ENCODE measurements at regions not wholly inside any gene's neighbourhood (a gene's known extent, or its start where the extent isn't known, plus 50 kb on each side); places are given as distances from the start of the nearest gene placed in this dataset.

GRCh38 chr5:144832416-144832815 lies 661.7 kb downstream of the KCTD16 start:
- H2BK120ac ChIP-seq (ENCODE audit: insufficient read depth, low read length, poor library complexity): no peak overlapping the region
- no peak overlapping the region for H2AK5ac ChIP-seq (ENCODE audit: low read length)
- DNase-seq: no peak
- no peak overlapping the region for H4K12ac ChIP-seq (ENCODE audit: low read depth, low read length)
- H3K4me3 ChIP-seq (ENCODE audit: low read depth, low read length): no peak overlapping the region
- H2BK12ac ChIP-seq (ENCODE audit: low read length): no peak overlapping the region
- no peak overlapping the region for H2BK5ac ChIP-seq (ENCODE audit: low read depth, low read length, poor library complexity)
- H3K4me2 ChIP-seq (ENCODE audit: low read length): no peak overlapping the region
- no peak overlapping the region for H3K14ac ChIP-seq (ENCODE audit: low read length)
- no peaks in the 10 kb centered on the region for H3K4me1 ChIP-seq (ENCODE audit: control insufficient read depth in 1 of 2, insufficient read depth in 2 of 2, low read length in 2 of 2)
- H4K8ac ChIP-seq (ENCODE audit: low read depth, low read length): no peak overlapping the region
- H3K79me2 ChIP-seq (ENCODE audit: control insufficient read depth, insufficient read depth, low read length, poor library complexity): no peaks in the 10 kb centered on the region
- no peak overlapping the region for H3K18ac ChIP-seq (ENCODE audit: low read length)
- no peak overlapping the region for H4K91ac ChIP-seq (ENCODE audit: low read depth, low read length)
- H2AFZ ChIP-seq (ENCODE audit: insufficient read depth, low read length, poor library complexity): no peak overlapping the region
- H3K27me3 ChIP-seq (ENCODE audit: insufficient read depth, low read length): no peaks in the 10 kb centered on the region
- H3K79me1 ChIP-seq (ENCODE audit: low read length): no peaks in the 10 kb centered on the region
- H3K23ac ChIP-seq (ENCODE audit: low read length): no peak overlapping the region
- no peak overlapping the region for H3K4ac ChIP-seq (ENCODE audit: low read depth, low read length)
- H3K9ac ChIP-seq (ENCODE audit: low read length): no peak overlapping the region
- no peaks in the 10 kb centered on the region for H3K36me3 ChIP-seq (ENCODE audit: control insufficient read depth in 1 of 2, insufficient read depth in 2 of 2, low read length in 2 of 2)
- H3K9me3 ChIP-seq (ENCODE audit: insufficient read depth, low read depth, low read length): no peaks in the 10 kb centered on the region
- no peak overlapping the region for H3K27ac ChIP-seq (ENCODE audit: low read depth, low read length)

GRCh38 chr5:144831650-144832049 lies 661.0 kb downstream of the KCTD16 start:
- H3K4me3 ChIP-seq (ENCODE audit: low read depth, low read length): no peak overlapping the region
- no peak overlapping the region for H3K18ac ChIP-seq (ENCODE audit: low read length)
- H3K4ac ChIP-seq (ENCODE audit: low read depth, low read length): no peak overlapping the region
- no peak for DNase-seq
- WGBS (ENCODE audit: extremely low coverage, insufficient coverage, insufficient read length): no CpG with 5 or more reads among the region's 1 CpG
- no peak overlapping the region for H3K9ac ChIP-seq (ENCODE audit: low read length)
- H3K14ac ChIP-seq (ENCODE audit: low read length): no peak overlapping the region
- no peaks in the 10 kb centered on the region for H3K4me1 ChIP-seq (ENCODE audit: control insufficient read depth in 1 of 2, insufficient read depth in 2 of 2, low read length in 2 of 2)
- no peak overlapping the region for H2AK5ac ChIP-seq (ENCODE audit: low read length)
- no peak overlapping the region for H4K8ac ChIP-seq (ENCODE audit: low read depth, low read length)
- no peak overlapping the region for H4K12ac ChIP-seq (ENCODE audit: low read depth, low read length)
- H2AFZ ChIP-seq (ENCODE audit: insufficient read depth, low read length, poor library complexity): no peak overlapping the region
- H3K27me3 ChIP-seq (ENCODE audit: insufficient read depth, low read length): no peaks in the 10 kb centered on the region
- no peak overlapping the region for H2BK5ac ChIP-seq (ENCODE audit: low read depth, low read length, poor library complexity)
- no peaks in the 10 kb centered on the region for H3K36me3 ChIP-seq (ENCODE audit: control insufficient read depth in 1 of 2, insufficient read depth in 2 of 2, low read length in 2 of 2)
- H2BK12ac ChIP-seq (ENCODE audit: low read length): no peak overlapping the region
- no peaks in the 10 kb centered on the region for H3K79me2 ChIP-seq (ENCODE audit: control insufficient read depth, insufficient read depth, low read length, poor library complexity)
- no peak overlapping the region for H3K23ac ChIP-seq (ENCODE audit: low read length)
- H4K91ac ChIP-seq (ENCODE audit: low read depth, low read length): no peak overlapping the region
- H3K4me2 ChIP-seq (ENCODE audit: low read length): no peak overlapping the region
- H2BK120ac ChIP-seq (ENCODE audit: insufficient read depth, low read length, poor library complexity): no peak overlapping the region
- H3K27ac ChIP-seq (ENCODE audit: low read depth, low read length): no peak overlapping the region
- no peaks in the 10 kb centered on the region for H3K9me3 ChIP-seq (ENCODE audit: insufficient read depth, low read depth, low read length)
- no peaks in the 10 kb centered on the region for H3K79me1 ChIP-seq (ENCODE audit: low read length)

DNA sequence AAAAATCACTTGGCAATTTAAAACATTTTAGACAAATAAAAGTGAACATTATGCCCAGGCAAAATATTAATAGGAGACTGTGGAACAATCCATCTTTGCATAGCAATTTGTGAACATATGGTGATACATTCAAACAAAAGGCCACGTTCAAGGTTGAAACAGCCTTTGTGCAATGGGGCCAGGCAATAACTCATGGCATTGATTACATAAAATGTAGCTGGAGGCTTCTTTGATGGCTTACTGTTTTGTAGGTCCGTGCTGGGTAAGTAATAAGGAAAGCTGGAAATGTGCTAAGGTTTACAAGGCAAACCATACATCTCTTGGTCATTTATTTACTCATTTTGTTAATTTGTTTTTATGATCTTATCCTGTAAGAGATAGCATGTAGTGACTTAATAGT lies 651.8 kb downstream of the KCTD16 start:
- Histone ChIP-seq H3K14ac (ENCODE audit: low read length) (no peak overlapping the region), H2AK5ac (ENCODE audit: low read length) (no peak overlapping the region), H4K91ac (ENCODE audit: low read depth, low read length) (no peak overlapping the region), H2BK12ac (ENCODE audit: low read length) (no peak overlapping the region), H2BK120ac (ENCODE audit: insufficient read depth, low read length, poor library complexity) (no peak overlapping the region), H3K9ac (ENCODE audit: low read length) (no peak overlapping the region), H3K18ac (ENCODE audit: low read length) (no peak overlapping the region), H3K36me3 (ENCODE audit: control insufficient read depth in 1 of 2, insufficient read depth in 2 of 2, low read length in 2 of 2) (no peaks in the 10 kb centered on the region), H4K8ac (ENCODE audit: low read depth, low read length) (no peak overlapping the region), H3K4me3 (ENCODE audit: low read depth, low read length) (no peak overlapping the region), H3K4me2 (ENCODE audit: low read length) (no peak overlapping the region), H3K79me1 (ENCODE audit: low read length) (no peaks in the 10 kb centered on the region), H3K27ac (ENCODE audit: low read depth, low read length) (no peak overlapping the region), H3K4me1 (ENCODE audit: control insufficient read depth in 1 of 2, insufficient read depth in 2 of 2, low read length in 2 of 2) (no peaks in the 10 kb centered on the region), H3K79me2 (ENCODE audit: control insufficient read depth, insufficient read depth, low read length, poor library complexity) (no peaks in the 10 kb centered on the region), H3K4ac (ENCODE audit: low read depth, low read length) (no peak overlapping the region), H3K27me3 (ENCODE audit: insufficient read depth, low read length) (no peaks in the 10 kb centered on the region), H3K9me3 (ENCODE audit: insufficient read depth, low read depth, low read length) (no peaks in the 10 kb centered on the region), H3K23ac (ENCODE audit: low read length) (no peak overlapping the region), H2BK5ac (ENCODE audit: low read depth, low read length, poor library complexity) (no peak overlapping the region), H4K12ac (ENCODE audit: low read depth, low read length) (no peak overlapping the region), H2AFZ (ENCODE audit: insufficient read depth, low read length, poor library complexity) (no peak overlapping the region)
- no peak for DNase-seq
- no CpG with 5 or more reads among the region's 2 CpGs for WGBS (ENCODE audit: extremely low coverage, insufficient coverage, insufficient read length)

- Histone ChIP-seq H3K79me2 (ENCODE audit: control insufficient read depth, insufficient read depth, low read length, poor library complexity) (no peaks in the 10 kb centered on the region), H2BK120ac (ENCODE audit: insufficient read depth, low read length, poor library complexity) (no peak overlapping the region), H3K9me3 (ENCODE audit: insufficient read depth, low read depth, low read length) (no peaks in the 10 kb centered on the region), H3K79me1 (ENCODE audit: low read length) (no peaks in the 10 kb centered on the region), H3K4me3 (ENCODE audit: low read depth, low read length) (no peak overlapping the region), H3K27me3 (ENCODE audit: insufficient read depth, low read length) (no peaks in the 10 kb centered on the region), H2BK5ac (ENCODE audit: low read depth, low read length, poor library complexity) (no peak overlapping the region), H3K18ac (ENCODE audit: low read length) (no peak overlapping the region), H2BK12ac (ENCODE audit: low read length) (no peak overlapping the region), H4K8ac (ENCODE audit: low read depth, low read length) (no peak overlapping the region), H3K36me3 (ENCODE audit: control insufficient read depth in 1 of 2, insufficient read depth in 2 of 2, low read length in 2 of 2) (no peaks in the 10 kb centered on the region), H2AFZ (ENCODE audit: insufficient read depth, low read length, poor library complexity) (no peak overlapping the region), H4K12ac (ENCODE audit: low read depth, low read length) (no peak overlapping the region), H3K4ac (ENCODE audit: low read depth, low read length) (no peak overlapping the region), H3K4me2 (ENCODE audit: low read length) (no peak overlapping the region), H3K23ac (ENCODE audit: low read length) (no peak overlapping the region), H4K91ac (ENCODE audit: low read depth, low read length) (no peak overlapping the region), H3K27ac (ENCODE audit: low read depth, low read length) (no peak overlapping the region), H3K4me1 (ENCODE audit: control insufficient read depth in 1 of 2, insufficient read depth in 2 of 2, low read length in 2 of 2) (no peaks in the 10 kb centered on the region), H2AK5ac (ENCODE audit: low read length) (no peak overlapping the region), H3K14ac (ENCODE audit: low read length) (no peak overlapping the region), H3K9ac (ENCODE audit: low read length) (no peak overlapping the region)
- no peak for DNase-seq
Observed at GRCh38 chr5:144820278-144820677, 649.6 kb downstream of the KCTD16 start.

DNA sequence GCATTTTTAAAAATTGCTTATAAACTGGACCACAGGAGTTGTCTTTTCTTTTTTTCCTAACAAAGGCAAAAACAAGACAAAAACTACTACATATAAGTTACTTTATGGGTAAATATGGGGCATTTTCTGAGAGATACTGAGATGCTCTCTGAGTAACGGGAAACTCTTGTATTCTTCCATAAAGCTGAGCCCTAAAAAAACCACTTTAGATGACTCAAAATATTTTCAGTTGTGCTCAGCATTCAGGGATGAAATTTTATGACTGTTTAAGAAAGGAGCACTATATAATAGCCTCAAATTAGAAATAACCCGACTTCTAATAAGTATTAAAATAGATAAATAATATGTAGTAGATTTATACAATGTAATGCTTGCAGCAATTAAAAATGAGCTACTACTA lies 644.5 kb downstream of the KCTD16 start:
- WGBS (ENCODE audit: extremely low coverage, insufficient coverage, insufficient read length): no CpG with 5 or more reads among the region's 2 CpGs
- Histone ChIP-seq H2BK120ac (ENCODE audit: insufficient read depth, low read length, poor library complexity) (no peak overlapping the region), H2BK5ac (ENCODE audit: low read depth, low read length, poor library complexity) (no peak overlapping the region), H3K79me1 (ENCODE audit: low read length) (no peaks in the 10 kb centered on the region), H3K9ac (ENCODE audit: low read length) (no peak overlapping the region), H3K18ac (ENCODE audit: low read length) (no peak overlapping the region), H3K79me2 (ENCODE audit: control insufficient read depth, insufficient read depth, low read length, poor library complexity) (no peaks in the 10 kb centered on the region), H2BK12ac (ENCODE audit: low read length) (no peak overlapping the region), H3K23ac (ENCODE audit: low read length) (no peak overlapping the region), H4K91ac (ENCODE audit: low read depth, low read length) (no peak overlapping the region), H3K14ac (ENCODE audit: low read length) (no peak overlapping the region), H4K12ac (ENCODE audit: low read depth, low read length) (no peak overlapping the region), H2AK5ac (ENCODE audit: low read length) (no peak overlapping the region), H3K4me1 (ENCODE audit: control insufficient read depth in 1 of 2, insufficient read depth in 2 of 2, low read length in 2 of 2) (no peaks in the 10 kb centered on the region), H3K4me2 (ENCODE audit: low read length) (no peak overlapping the region), H3K27ac (ENCODE audit: low read depth, low read length) (no peak overlapping the region), H3K4me3 (ENCODE audit: low read depth, low read length) (no peak overlapping the region), H3K27me3 (ENCODE audit: insufficient read depth, low read length) (no peaks in the 10 kb centered on the region), H3K4ac (ENCODE audit: low read depth, low read length) (no peak overlapping the region), H3K9me3 (ENCODE audit: insufficient read depth, low read depth, low read length) (no peaks in the 10 kb centered on the region), H2AFZ (ENCODE audit: insufficient read depth, low read length, poor library complexity) (no peak overlapping the region), H4K8ac (ENCODE audit: low read depth, low read length) (no peak overlapping the region), H3K36me3 (ENCODE audit: control insufficient read depth in 1 of 2, insufficient read depth in 2 of 2, low read length in 2 of 2) (no peaks in the 10 kb centered on the region)
- DNase-seq: no peak

Measured in trophoblast cell (in vitro differentiated cells and primary cell).